GM12891 (cell line): ENCODE measurements at regions not wholly inside any gene's neighbourhood (a gene's known extent, or its start where the extent isn't known, plus 50 kb on each side); places are given as distances from the start of the nearest gene placed in this dataset.

Experiments
- POLR2A ChIP-seq: IDR thresholded peaks from 2 replicates; pipeline ENCODE4 v1.6.1; 2011; ENCODE audit warnings: low read depth, low read length, control low read depth
- TAF1 ChIP-seq: IDR thresholded peaks from 2 replicates; pipeline ENCODE4 v1.6.1; 2011; ENCODE audit warnings: low read depth, low read length, control low read depth

DNA sequence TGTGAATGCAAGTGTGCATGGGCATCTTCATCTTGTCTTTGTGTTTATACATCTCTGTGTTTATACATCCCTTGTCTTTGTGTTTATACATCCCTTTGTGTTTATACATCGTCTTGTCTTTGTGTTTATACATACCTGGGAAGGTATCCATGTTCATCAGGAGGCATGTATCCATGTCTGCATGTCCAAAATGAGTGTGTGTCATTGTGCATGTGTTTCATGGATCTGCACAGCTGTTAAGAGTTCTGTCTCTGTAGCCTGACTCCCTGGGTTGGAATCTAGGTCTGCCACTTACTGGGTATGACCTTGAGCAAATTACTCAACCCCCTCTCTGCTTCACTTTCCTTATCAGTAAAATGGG lies 50.1 kb upstream of the SIRPA start:
- TF ChIP-seq POLR2A (no peak), TAF1 (no peak)
